HCT116 (cell line): ENCODE measurements at regions not wholly inside any gene's neighbourhood (a gene's known extent, or its start where the extent isn't known, plus 50 kb on each side); places are given as distances from the start of the nearest gene placed in this dataset.
A peak's percentile ranks its signal among the peaks of the same experiment; 100 is the strongest.
"Not testable (repeated sequence)": the region's sequence is repeated elsewhere in the genome, so short reads cannot be mapped to it uniquely, and the experiment has no call there.

ENCODE experiments used
- ATAC-seq: fragments of 200-7000 bp; cut with Tn5 transposase; 2 replicates; pipeline ENCODE4 v1.9.1; 2020; ENCODE audit warnings: mild to moderate bottlenecking, moderate library complexity
- BruUV-seq: library from RNA; stranded (reverse); fragments of 400-500 nt; replicated peaks from 2 replicates; lab custom pipeline; 2021; lab: Mats Ljungman, UMichigan
- CTCF ChIA-PET: fragments of 300-600 bp; sonication (Branson Sonifier 250); formaldehyde crosslinking; loops from one replicate; lab custom pipeline; 2021; ENCODE audit warnings: antibody characterized with exemption; lab: Charles Lee
- POLR2A ChIA-PET: fragments of 300-600, 350-600 bp; sonication (Branson Sonifier 250); formaldehyde crosslinking; loops from one replicate; lab custom pipeline; 2021; ENCODE audit warnings: antibody characterized with exemption; lab: Charles Lee
- RAD21 ChIA-PET, 2 experiments: fragments of 300-600 bp; sonication (Branson Sonifier 250); formaldehyde crosslinking; loops; one replicate each; lab custom pipeline; 2023; ENCODE audit warnings: low total read pairs in 2 of 2; ENCODE audit not compliant: uncharacterized antibody in 2 of 2, unreplicated experiment in 2 of 2, low non-redundant PET in 1 of 2; lab: Charles Lee
- DNase-seq: peaks from one replicate; pipeline ENCODE4 v3.0.0-alpha.2; 2010; ENCODE audit warnings: low read depth, low spot score
- H2AFZ ChIP-seq: fragments of 200-600 bp; shearing (Covaris generic), sonication (generic); 2 replicates; pipeline ENCODE4 v1.6.1; 2017; ENCODE audit warnings: low read depth, mixed run types, mixed read lengths, antibody characterized with exemption, low read length; ENCODE audit not compliant: poor library complexity, severe bottlenecking
- H3K27ac ChIP-seq: 2 replicates; pipeline ENCODE4 v1.5.1; 2012; ENCODE audit warnings: low read depth, low read length
- H3K27me3 ChIP-seq: fragments of 200-600 bp; sonication (generic); 2 replicates; pipeline ENCODE4 v1.6.1; 2016; ENCODE audit warnings: mixed run types, low read length, mixed read lengths; ENCODE audit not compliant: insufficient read depth
- H3K36me3 ChIP-seq, 2 experiments: fragments of 200-500 bp in 1 of 2; fragments of 200-600 bp in 1 of 2; sonication (Bioruptor generic) in 1 of 2; sonication (generic) in 1 of 2; 2 replicates each; pipeline versions ENCODE4 v1.5.1 to v1.6.1; 2014 to 2016; ENCODE audit warnings: low read length in 2 of 2, inconsistent platforms in 1 of 2, mixed read lengths in 1 of 2, mixed run types in 1 of 2; ENCODE audit not compliant: insufficient read depth in 2 of 2, control insufficient read depth in 1 of 2
- H3K4me1 ChIP-seq, 2 experiments: fragments of 200-600 bp in 1 of 2; sonication (generic) in 1 of 2; 2 replicates each; pipeline versions ENCODE4 v1.5.1 to v1.6.1; 2012 to 2017; ENCODE audit warnings: low read length in 2 of 2, inconsistent platforms in 1 of 2, mild to moderate bottlenecking in 1 of 2, mixed read lengths in 1 of 2, mixed run types in 1 of 2, moderate library complexity in 1 of 2; ENCODE audit not compliant: insufficient read depth in 2 of 2, control insufficient read depth in 1 of 2
- H3K4me2 ChIP-seq: fragments of 200-600 bp; sonication (generic); 2 replicates; pipeline ENCODE4 v1.6.1; 2017; ENCODE audit warnings: mixed run types, low read length, mixed read lengths
- H3K4me3 ChIP-seq, 2 experiments: fragments of 200-600 bp in 1 of 2; sonication (generic) in 1 of 2; replicated peaks in 1 of 2; 2 replicates each; pipeline ENCODE4 v1.5.1; 2011 to 2016; ENCODE audit warnings: low read length in 2 of 2, control low read depth in 1 of 2, low read depth in 1 of 2, mild to moderate bottlenecking in 1 of 2, mixed read lengths in 1 of 2, mixed run types in 1 of 2
- H3K79me2 ChIP-seq: fragments of 200-600 bp; sonication (generic); 2 replicates; pipeline ENCODE4 v1.6.1; 2017; ENCODE audit warnings: mild to moderate bottlenecking, mixed run types, low read length, moderate library complexity, mixed read lengths; ENCODE audit not compliant: insufficient read depth
- H3K9ac ChIP-seq: fragments of 200-600 bp; sonication (generic); 2 replicates; pipeline ENCODE4 v1.6.1; 2016; ENCODE audit warnings: low read length, mixed read lengths
- H3K9me2 ChIP-seq: fragments of 200-600 bp; sonication (generic), shearing (Covaris generic); 2 replicates; pipeline ENCODE4 v1.6.1; 2017; ENCODE audit warnings: mixed run types, mild to moderate bottlenecking, moderate library complexity; ENCODE audit not compliant: insufficient read depth
- H3K9me3 ChIP-seq, 2 experiments: fragments of 200-500 bp in 1 of 2; fragments of 200-600 bp in 1 of 2; sonication (Bioruptor generic) in 1 of 2; sonication (generic) in 1 of 2; 2 replicates each; pipeline ENCODE4 v1.6.1; 2014 to 2017; ENCODE audit warnings: low read length in 2 of 2, mixed read lengths in 2 of 2, inconsistent platforms in 1 of 2, low read depth in 1 of 2, mild to moderate bottlenecking in 1 of 2, mixed run types in 1 of 2, moderate library complexity in 1 of 2; ENCODE audit not compliant: control insufficient read depth in 1 of 2, insufficient read depth in 1 of 2
- H4K20me1 ChIP-seq: fragments of 200-600 bp; sonication (generic), shearing (Covaris generic); 2 replicates; pipeline ENCODE4 v1.6.1; 2017; ENCODE audit warnings: mixed run types, mild to moderate bottlenecking, moderate library complexity; ENCODE audit not compliant: insufficient read depth
- EGR1 ChIP-seq: IDR thresholded peaks from 2 replicates; pipeline ENCODE4 v1.6.1; 2012; ENCODE audit warnings: low read depth
- EZH2 ChIP-seq: fragments of 200-600 bp; sonication (generic); IDR thresholded peaks from 2 replicates; pipeline ENCODE4 v1.6.1; 2017; ENCODE audit warnings: antibody characterized with exemption, mixed run types
- FOSL1 ChIP-seq: IDR thresholded peaks from 2 replicates; pipeline ENCODE4 v1.6.1; 2012; ENCODE audit warnings: low read depth
- JUND ChIP-seq: IDR thresholded peaks from 2 replicates; pipeline ENCODE4 v1.6.1; 2012
- POLR2A ChIP-seq: IDR thresholded peaks from 2 replicates; pipeline ENCODE4 v1.7.0; 2011; ENCODE audit warnings: borderline replicate concordance; ENCODE audit not compliant: insufficient read depth, insufficient read length; ENCODE audit errors: extremely low read depth
- SIN3A ChIP-seq: IDR thresholded peaks from 2 replicates; pipeline ENCODE4 v1.6.1; 2012; ENCODE audit warnings: low read depth
- SP1 ChIP-seq: IDR thresholded peaks from 2 replicates; pipeline ENCODE4 v1.6.1; 2012; ENCODE audit warnings: low read depth
- ZNF274 ChIP-seq: fragments of 200-500 bp; sonication (Bioruptor generic); IDR thresholded peaks from 2 replicates; pipeline ENCODE4 v1.6.1; 2014; ENCODE audit warnings: mild to moderate bottlenecking, low read depth, low read length, inconsistent platforms
- intact Hi-C: fragments of 100-400 bp; cut with micrococcal nuclease; formaldehyde crosslinking; loops from 2 replicates; pipeline ENCODE4 v1.10.0; 2022
- TF ChIP-seq, protein P1 (sequence below), 3 experiments: fragments of 200-600 bp in 1 of 3; sonication (generic) in 1 of 3; IDR thresholded peaks in 2 of 3; conservative IDR thresholded peaks in 1 of 3; 2 replicates each; pipeline ENCODE4 v1.5.1; 2012 to 2017; ENCODE audit warnings: low read depth in 2 of 3, low read length in 2 of 3, antibody characterized with exemption in 1 of 3, borderline replicate concordance in 1 of 3, control low read depth in 1 of 3, mild to moderate bottlenecking in 1 of 3, mixed read lengths in 1 of 3, mixed run types in 1 of 3, moderate library complexity in 1 of 3; ENCODE audit not compliant: insufficient read depth in 1 of 3

DNA sequence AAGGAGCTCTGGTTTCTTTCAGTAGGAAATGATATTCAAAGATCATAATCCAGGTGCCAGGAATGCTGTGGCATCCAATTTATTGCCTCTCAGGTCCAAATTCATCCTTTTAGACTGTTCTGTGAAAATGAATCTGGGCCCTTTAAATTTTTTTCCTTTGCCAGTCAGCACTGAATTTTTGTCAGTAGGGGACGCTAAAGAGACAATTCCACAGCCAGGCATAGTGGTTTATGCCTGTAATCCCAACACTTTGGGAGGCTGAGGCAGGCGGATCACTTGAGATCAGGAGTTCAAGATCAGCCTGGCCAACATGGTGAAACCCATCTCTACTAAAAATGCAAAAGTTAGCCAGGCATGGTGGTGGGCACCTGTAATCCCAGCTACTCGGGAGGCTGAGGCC lies 60.9 kb upstream of the USP9X start:
- not testable (repeated sequence) for H3K4me1 ChIP-seq, BruUV-seq
- TF ChIP-seq, protein P1, sequence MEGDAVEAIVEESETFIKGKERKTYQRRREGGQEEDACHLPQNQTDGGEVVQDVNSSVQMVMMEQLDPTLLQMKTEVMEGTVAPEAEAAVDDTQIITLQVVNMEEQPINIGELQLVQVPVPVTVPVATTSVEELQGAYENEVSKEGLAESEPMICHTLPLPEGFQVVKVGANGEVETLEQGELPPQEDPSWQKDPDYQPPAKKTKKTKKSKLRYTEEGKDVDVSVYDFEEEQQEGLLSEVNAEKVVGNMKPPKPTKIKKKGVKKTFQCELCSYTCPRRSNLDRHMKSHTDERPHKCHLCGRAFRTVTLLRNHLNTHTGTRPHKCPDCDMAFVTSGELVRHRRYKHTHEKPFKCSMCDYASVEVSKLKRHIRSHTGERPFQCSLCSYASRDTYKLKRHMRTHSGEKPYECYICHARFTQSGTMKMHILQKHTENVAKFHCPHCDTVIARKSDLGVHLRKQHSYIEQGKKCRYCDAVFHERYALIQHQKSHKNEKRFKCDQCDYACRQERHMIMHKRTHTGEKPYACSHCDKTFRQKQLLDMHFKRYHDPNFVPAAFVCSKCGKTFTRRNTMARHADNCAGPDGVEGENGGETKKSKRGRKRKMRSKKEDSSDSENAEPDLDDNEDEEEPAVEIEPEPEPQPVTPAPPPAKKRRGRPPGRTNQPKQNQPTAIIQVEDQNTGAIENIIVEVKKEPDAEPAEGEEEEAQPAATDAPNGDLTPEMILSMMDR (IDR thresholded peaks at IDR 0.05 in 2 of 3, conservative IDR thresholded peaks at IDR 0.05 in 1 of 3; ENCODE audit: borderline replicate concordance in 1 of 3, insufficient read depth in 1 of 3, low read depth in 2 of 3, low read length in 2 of 3): peak in 2 of 3 experiments; percentile 4 to 28; a peak in 1 of 6 replicates

DNA sequence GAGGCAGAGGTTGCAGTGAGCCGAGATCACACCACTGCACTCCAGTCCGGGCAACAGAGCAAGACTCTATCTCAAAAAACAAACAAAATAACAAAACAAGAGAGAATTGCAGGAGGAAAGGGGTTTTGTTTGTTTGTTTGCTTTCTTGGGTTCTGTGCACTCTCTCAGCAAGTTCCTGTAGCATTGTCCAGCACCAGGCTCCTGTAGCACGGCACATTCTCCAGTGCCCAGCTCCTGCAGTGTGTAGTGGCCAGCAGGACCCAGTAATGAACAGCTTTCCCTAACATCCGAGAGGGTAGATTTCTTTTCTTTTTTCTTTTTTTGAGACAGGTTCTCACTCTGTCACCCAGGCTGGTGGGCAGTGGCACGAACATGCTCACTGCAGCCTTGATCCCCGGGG lies 60.5 kb upstream of the USP9X start:
- Histone ChIP-seq H2AFZ (no peak overlapping the region), H3K4me3 (no peak overlapping the region), H3K4me2 (no peak overlapping the region), H3K4me1 (peaks cover 0 to 10% of the 10 kb centered on the region in 2 experiments; a peak in 3 of 4 replicates), H3K79me2 (no peaks in the 10 kb centered on the region), H3K36me3 (no peaks in the 10 kb centered on the region), H3K9me3 (no peaks in the 10 kb centered on the region), H3K9me2 (no peaks in the 10 kb centered on the region), H4K20me1 (no peaks in the 10 kb centered on the region), H3K27ac (no peak overlapping the region), H3K9ac (no peak overlapping the region), H3K27me3 (no peaks in the 10 kb centered on the region)
- TF ChIP-seq POLR2A (no peak), JUND (no peak), EZH2 (no peak), FOSL1 (no peak), EGR1 (no peak), ZNF274 (no peak), SIN3A (no peak), SP1 (no peak)
- POLR2A ChIA-PET: no interaction called here
- CTCF ChIA-PET: no interaction called here
- RAD21 ChIA-PET: no interaction called here
- no TSS peak for BruUV-seq
- DNase-seq: no peak
- intact Hi-C loops: no loop called here
- no peak for ATAC-seq

More for the DNA sequence above, 60.9 kb upstream of the USP9X start:
- H3K4me3 ChIP-seq, H3K27me3 ChIP-seq, H3K79me2 ChIP-seq, H2AFZ ChIP-seq, H4K20me1 ChIP-seq, intact Hi-C loops, H3K36me3 ChIP-seq, DNase-seq, H3K9me3 ChIP-seq, CTCF ChIA-PET, H3K27ac ChIP-seq, H3K9ac ChIP-seq, H3K9me2 ChIP-seq, RAD21 ChIA-PET, ATAC-seq, H3K4me2 ChIP-seq, POLR2A ChIA-PET: not testable (repeated sequence)
